ENCODE measurements at regions not wholly inside any gene's neighbourhood (a gene's known extent, or its start where the extent isn't known, plus 50 kb on each side); places are given as distances from the start of the nearest gene placed in this dataset.

GRCh38 chr1:81472387-81472786 lies 328.3 kb upstream of the ADGRL2 start:
- no peak overlapping the region for H3K4me3 ChIP-seq (ENCODE audit: low read depth, low read length)
- TF ChIP-seq, protein P1, sequence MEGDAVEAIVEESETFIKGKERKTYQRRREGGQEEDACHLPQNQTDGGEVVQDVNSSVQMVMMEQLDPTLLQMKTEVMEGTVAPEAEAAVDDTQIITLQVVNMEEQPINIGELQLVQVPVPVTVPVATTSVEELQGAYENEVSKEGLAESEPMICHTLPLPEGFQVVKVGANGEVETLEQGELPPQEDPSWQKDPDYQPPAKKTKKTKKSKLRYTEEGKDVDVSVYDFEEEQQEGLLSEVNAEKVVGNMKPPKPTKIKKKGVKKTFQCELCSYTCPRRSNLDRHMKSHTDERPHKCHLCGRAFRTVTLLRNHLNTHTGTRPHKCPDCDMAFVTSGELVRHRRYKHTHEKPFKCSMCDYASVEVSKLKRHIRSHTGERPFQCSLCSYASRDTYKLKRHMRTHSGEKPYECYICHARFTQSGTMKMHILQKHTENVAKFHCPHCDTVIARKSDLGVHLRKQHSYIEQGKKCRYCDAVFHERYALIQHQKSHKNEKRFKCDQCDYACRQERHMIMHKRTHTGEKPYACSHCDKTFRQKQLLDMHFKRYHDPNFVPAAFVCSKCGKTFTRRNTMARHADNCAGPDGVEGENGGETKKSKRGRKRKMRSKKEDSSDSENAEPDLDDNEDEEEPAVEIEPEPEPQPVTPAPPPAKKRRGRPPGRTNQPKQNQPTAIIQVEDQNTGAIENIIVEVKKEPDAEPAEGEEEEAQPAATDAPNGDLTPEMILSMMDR (IDR thresholded peaks at IDR 0.05; ENCODE audit: borderline replicate concordance, insufficient read depth, low read depth, low read length), result no peak

DNA sequence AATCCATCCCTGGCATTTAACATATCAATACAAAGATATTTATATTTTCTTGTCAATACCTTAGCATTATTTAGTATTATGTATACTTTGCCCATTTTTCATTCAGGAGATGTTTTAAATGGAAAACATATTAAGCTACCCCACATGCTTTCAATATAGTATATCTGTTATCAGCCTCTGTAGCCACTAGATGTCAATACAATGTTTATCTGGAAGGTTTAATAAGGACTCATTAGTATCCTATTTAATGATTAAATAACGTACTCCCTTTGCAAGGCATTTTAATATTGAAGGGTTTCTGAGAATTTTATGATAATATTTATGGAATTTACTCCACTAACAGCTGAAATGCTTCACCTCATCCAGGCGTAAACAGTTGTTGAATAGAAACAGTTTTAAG lies 329.5 kb upstream of the ADGRL2 start:
- TF ChIP-seq, protein P1 (IDR thresholded peaks at IDR 0.05; ENCODE audit: borderline replicate concordance, insufficient read depth, low read depth, low read length), result no peak

GRCh38 chr1:81470275-81470674 lies 330.5 kb upstream of the ADGRL2 start:
- TF ChIP-seq, protein P1 (IDR thresholded peaks at IDR 0.05; ENCODE audit: borderline replicate concordance, insufficient read depth, low read depth, low read length), result no peak
- H3K4me3 ChIP-seq (ENCODE audit: low read depth, low read length), result no peak overlapping the region

More for the DNA sequence above, 329.5 kb upstream of the ADGRL2 start:
- H3K4me3 ChIP-seq (ENCODE audit: low read depth, low read length), result no peak overlapping the region

DNA sequence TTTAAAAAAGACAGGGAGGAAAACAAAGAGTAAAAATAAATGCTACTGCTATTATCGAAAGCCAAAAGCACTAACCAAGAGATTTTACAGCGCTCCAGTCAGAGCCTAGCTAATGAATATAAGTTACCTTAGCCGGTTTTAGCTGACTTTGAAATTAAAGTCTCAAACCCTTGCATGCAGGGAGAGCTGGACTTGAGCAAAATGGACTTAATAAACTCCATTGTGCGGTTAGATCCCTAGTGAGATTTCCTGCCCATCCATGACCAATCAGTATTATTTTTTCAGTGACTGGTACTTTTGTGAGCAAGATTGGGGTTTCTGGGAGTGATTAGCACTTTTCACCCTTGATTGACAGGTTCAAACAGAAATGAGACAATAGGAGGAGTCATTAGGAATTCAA lies 333.4 kb upstream of the ADGRL2 start:
- no peak overlapping the region for H3K4me3 ChIP-seq (ENCODE audit: low read depth, low read length)
- TF ChIP-seq, protein P1 (IDR thresholded peaks at IDR 0.05; ENCODE audit: borderline replicate concordance, insufficient read depth, low read depth, low read length), result no peak

DNA sequence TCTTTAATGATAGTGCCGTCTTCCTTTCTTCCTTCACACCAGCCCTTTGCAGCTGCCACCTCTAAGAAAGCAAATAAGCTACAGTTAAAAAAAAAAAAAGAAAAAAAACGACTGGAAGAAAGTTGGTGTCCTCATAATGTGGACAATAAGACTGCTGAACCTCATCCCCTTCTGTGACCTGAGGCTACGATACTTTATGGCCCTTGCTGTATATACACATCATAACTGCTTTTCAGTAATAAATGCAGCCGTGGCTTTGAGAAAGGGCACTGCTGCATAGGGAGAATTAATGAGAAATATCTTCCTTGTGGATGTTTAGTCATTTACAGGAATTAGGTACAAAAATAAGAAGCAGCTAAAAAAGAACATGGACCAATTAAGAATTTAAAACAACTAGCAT lies 333.8 kb upstream of the ADGRL2 start:
- TF ChIP-seq, protein P1 (IDR thresholded peaks at IDR 0.05; ENCODE audit: borderline replicate concordance, insufficient read depth, low read depth, low read length), result no peak
- H3K4me3 ChIP-seq (ENCODE audit: low read depth, low read length), result no peak overlapping the region

DNA sequence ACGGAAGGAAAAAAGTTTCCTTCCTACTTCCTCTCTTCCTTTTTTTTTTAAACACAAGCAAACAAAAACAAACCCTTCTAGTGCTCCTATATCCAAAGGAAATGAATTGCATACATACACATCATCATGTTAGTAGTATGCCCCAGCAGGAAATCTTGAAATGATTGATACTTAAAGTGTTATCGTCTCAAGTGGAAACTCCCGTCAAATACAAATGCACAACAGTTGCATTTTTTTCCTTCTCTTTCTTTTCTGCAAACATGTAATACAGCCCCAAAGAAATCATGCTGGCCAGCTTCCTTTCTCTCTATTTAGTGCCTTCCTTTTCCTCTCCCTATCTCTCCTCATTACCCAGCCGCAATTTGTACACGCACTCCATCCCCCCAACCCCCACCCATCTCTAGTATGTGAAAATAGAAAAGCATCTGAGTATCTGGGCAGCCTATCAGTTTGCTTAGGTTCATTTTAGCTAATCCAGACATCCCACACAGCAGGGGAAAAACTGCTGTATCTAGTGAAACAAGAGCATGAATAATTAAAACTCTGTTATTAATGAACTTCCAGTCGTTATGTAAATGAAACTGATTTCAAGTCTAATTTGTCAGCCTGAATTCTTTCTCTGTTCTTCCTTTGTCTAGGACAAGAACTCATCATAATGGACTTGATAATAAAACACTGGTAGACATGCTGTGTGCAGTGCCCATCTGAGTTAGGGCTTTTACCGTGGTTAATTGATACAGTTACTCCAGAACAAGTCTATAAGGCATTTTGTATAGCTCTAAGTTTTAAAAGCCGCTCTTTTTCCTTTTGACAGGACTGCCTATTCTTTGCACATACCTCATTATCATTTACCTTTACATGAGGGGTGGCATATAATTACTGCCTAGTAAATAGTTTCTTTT lies 336.5 kb upstream of the ADGRL2 start:
- TF ChIP-seq, protein P1 (IDR thresholded peaks at IDR 0.05; ENCODE audit: borderline replicate concordance, insufficient read depth, low read depth, low read length), result no peak

DNA sequence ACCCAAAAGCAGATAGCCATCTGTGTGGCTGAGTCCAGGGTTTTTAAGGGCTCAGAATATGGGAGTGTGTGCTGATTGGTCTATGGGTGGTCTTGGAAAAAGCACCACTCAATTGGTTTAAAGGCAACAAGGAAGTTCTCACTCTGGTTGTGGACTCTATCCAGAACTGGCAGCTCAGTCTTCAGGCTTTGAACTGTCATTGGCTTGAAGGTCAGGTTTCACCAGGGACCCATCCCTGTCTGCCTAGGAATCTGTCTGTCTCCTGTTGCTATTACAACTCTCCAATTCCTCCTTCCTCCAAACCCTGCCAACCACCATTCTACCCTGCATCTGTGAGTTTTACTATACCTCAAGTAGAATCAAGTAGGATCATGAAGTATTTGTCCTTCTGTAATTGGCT lies 341.7 kb upstream of the ADGRL2 start:
- no peak overlapping the region for H3K4me3 ChIP-seq (ENCODE audit: low read depth, low read length)

More for the DNA sequence above, 336.5 kb upstream of the ADGRL2 start:
- H3K4me3 ChIP-seq (ENCODE audit: low read depth, low read length), result no peak overlapping the region

More for the DNA sequence above, 341.7 kb upstream of the ADGRL2 start:
- TF ChIP-seq, protein P1 (IDR thresholded peaks at IDR 0.05; ENCODE audit: borderline replicate concordance, insufficient read depth, low read depth, low read length), result no peak

All from GM12875 (cell line).